ENCODE measurements at regions not wholly inside any gene's neighbourhood (a gene's known extent, or its start where the extent isn't known, plus 50 kb on each side); places are given as distances from the start of the nearest gene placed in this dataset.
A peak's percentile ranks its signal among the peaks of the same experiment; 100 is the strongest.

- DNase-seq (ENCODE audit: insufficient read length, low spot score): no peak
- no peak for TF ChIP-seq POLR2A (IDR thresholded peaks at IDR 0.05; ENCODE audit: low read depth, low read length)
- no peak for FAIRE-seq
Measured at GRCh38 chr12:88951177-88951576, 370.9 kb upstream of the KITLG start.

- FAIRE-seq (no peak), DNase-seq (ENCODE audit: insufficient read length, low spot score) (no peak)
- no peak for TF ChIP-seq POLR2A (IDR thresholded peaks at IDR 0.05; ENCODE audit: low read depth, low read length)
Measured at GRCh38 chr12:88947486-88948043, 367.3 kb upstream of the KITLG start.

- no peak for DNase-seq (ENCODE audit: insufficient read length, low spot score)
Measured at GRCh38 chr12:88946372-88946997, 366.2 kb upstream of the KITLG start.

GRCh38 chr12:88945051-88945732, 364.9 kb upstream of the KITLG start:
- FAIRE-seq (peak; percentile 87), DNase-seq (ENCODE audit: insufficient read length, low spot score) (no peak)
- TF ChIP-seq POLR2A (IDR thresholded peaks at IDR 0.05; ENCODE audit: low read depth, low read length): no peak

More at GRCh38 chr12:88946372-88946997, 366.2 kb upstream of the KITLG start:
- TF ChIP-seq POLR2A (IDR thresholded peaks at IDR 0.05; ENCODE audit: low read depth, low read length): no peak
- peak; percentile 94 for FAIRE-seq

GRCh38 chr12:88944397-88944796, 364.1 kb upstream of the KITLG start:
- DNase-seq (ENCODE audit: insufficient read length, low spot score): no peak
- FAIRE-seq: peak; percentile 94
- TF ChIP-seq POLR2A (IDR thresholded peaks at IDR 0.05; ENCODE audit: low read depth, low read length): no peak

- TF ChIP-seq POLR2A (IDR thresholded peaks at IDR 0.05; ENCODE audit: low read depth, low read length): no peak
- FAIRE-seq (no peak), DNase-seq (ENCODE audit: insufficient read length, low spot score) (no peak)
Measured at GRCh38 chr12:88940854-88941253, 360.6 kb upstream of the KITLG start.

- DNase-seq (ENCODE audit: insufficient read length, low spot score): no peak
- peak; percentile 78 for FAIRE-seq
- TF ChIP-seq POLR2A (IDR thresholded peaks at IDR 0.05; ENCODE audit: low read depth, low read length): no peak
Measured at GRCh38 chr12:88935856-88936255, 355.6 kb upstream of the KITLG start.

GRCh38 chr12:88934163-88934747, 354.0 kb upstream of the KITLG start:
- FAIRE-seq (peak; percentile 89), DNase-seq (ENCODE audit: insufficient read length, low spot score) (no peak)
- no peak for TF ChIP-seq POLR2A (IDR thresholded peaks at IDR 0.05; ENCODE audit: low read depth, low read length)

- DNase-seq (ENCODE audit: insufficient read length, low spot score) (no peak), FAIRE-seq (no peak)
- no peak for TF ChIP-seq POLR2A (IDR thresholded peaks at IDR 0.05; ENCODE audit: low read depth, low read length)
Measured at GRCh38 chr12:88932457-88932856, 352.2 kb upstream of the KITLG start.

- no peak for DNase-seq (ENCODE audit: insufficient read length, low spot score)
- no peak for FAIRE-seq
- no peak for TF ChIP-seq POLR2A (IDR thresholded peaks at IDR 0.05; ENCODE audit: low read depth, low read length)
Measured at GRCh38 chr12:88931598-88931997, 351.3 kb upstream of the KITLG start.

- TF ChIP-seq POLR2A (IDR thresholded peaks at IDR 0.05; ENCODE audit: low read depth, low read length): no peak
- FAIRE-seq (no peak), DNase-seq (ENCODE audit: insufficient read length, low spot score) (no peak)
Measured at GRCh38 chr12:88925454-88925853, 345.2 kb upstream of the KITLG start.

GRCh38 chr12:88924162-88924561, 343.9 kb upstream of the KITLG start:
- FAIRE-seq (peak; percentile 33), DNase-seq (ENCODE audit: insufficient read length, low spot score) (no peak)
- no peak for TF ChIP-seq POLR2A (IDR thresholded peaks at IDR 0.05; ENCODE audit: low read depth, low read length)

- peak; percentile 15 for FAIRE-seq
- no peak for TF ChIP-seq POLR2A (IDR thresholded peaks at IDR 0.05; ENCODE audit: low read depth, low read length)
Measured at GRCh38 chr12:88923631-88924030, 343.4 kb upstream of the KITLG start.

GRCh38 chr12:88922816-88923215, 342.5 kb upstream of the KITLG start:
- FAIRE-seq: no peak
- no peak for DNase-seq (ENCODE audit: insufficient read length, low spot score)
- TF ChIP-seq POLR2A (IDR thresholded peaks at IDR 0.05; ENCODE audit: low read depth, low read length): no peak

More at GRCh38 chr12:88923631-88924030, 343.4 kb upstream of the KITLG start:
- DNase-seq (ENCODE audit: insufficient read length, low spot score): no peak
